Sigmoid colon (tissue), 3 donors: ENCODE measurements at regions not wholly inside any gene's neighbourhood (a gene's known extent, or its start where the extent isn't known, plus 50 kb on each side); places are given as distances from the start of the nearest gene placed in this dataset.

ENCODE experiments used
- CTCF ChIP-seq, 4 experiments: fragments of 450-650 bp in 3 of 4; fragments of 200-600 bp in 1 of 4; IDR thresholded peaks; one replicate each; pipeline ENCODE4 v1.5.1; 2016 to 2019; ENCODE audit warnings: antibody characterized with exemption in 4 of 4, mild to moderate bottlenecking in 3 of 4, moderate library complexity in 2 of 4
- POLR2A ChIP-seq, 2 donors: fragments of 450-650 bp; IDR thresholded peaks; one replicate each; pipeline ENCODE4 v1.6.1; 2016; ENCODE audit warnings: antibody characterized with exemption in 2 of 2, mild to moderate bottlenecking in 2 of 2, moderate library complexity in 2 of 2

- TF ChIP-seq POLR2A (IDR thresholded peaks at IDR 0.05), result no peak
- no peak for TF ChIP-seq CTCF (IDR thresholded peaks at IDR 0.05)
Measured at GRCh38 chr9:106119176-106119575, 424.8 kb downstream of the TMEM38B start.
